PC-9 (cell line): ENCODE measurements at regions not wholly inside any gene's neighbourhood (a gene's known extent, or its start where the extent isn't known, plus 50 kb on each side); places are given as distances from the start of the nearest gene placed in this dataset.

Source experiments
- EZH2 ChIP-seq: fragments of 200-600 bp; sonication (generic); IDR thresholded peaks from 2 replicates; pipeline ENCODE4 v1.8.0; 2017; ENCODE audit warnings: antibody characterized with exemption, low read depth
- TF ChIP-seq, protein P1 (sequence below): fragments of 200-600 bp; sonication (generic); conservative IDR thresholded peaks from 2 replicates; pipeline ENCODE4 v1.6.1; 2017; ENCODE audit warnings: mixed run types, antibody characterized with exemption, mild to moderate bottlenecking, moderate library complexity

DNA sequence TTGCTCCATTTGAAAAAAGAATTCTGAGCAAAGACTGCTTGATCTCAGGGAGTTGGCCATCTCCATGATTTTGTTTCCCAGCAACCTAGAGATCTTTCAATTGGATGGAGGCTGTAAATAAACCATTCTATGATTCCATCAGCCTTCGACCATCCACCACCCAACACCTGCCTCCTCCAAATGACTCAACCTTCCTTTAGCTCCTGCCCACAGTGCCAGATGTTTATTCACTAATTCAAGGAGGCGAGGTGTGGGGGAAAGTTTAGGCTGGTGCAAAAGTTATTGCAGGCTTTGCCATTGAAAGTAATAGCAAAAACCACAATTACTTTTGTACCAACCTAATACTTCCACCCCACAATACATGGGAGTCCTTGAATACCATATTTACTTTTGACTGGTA, 327.5 kb downstream of the CAAP1 start:
- TF ChIP-seq, protein P1, sequence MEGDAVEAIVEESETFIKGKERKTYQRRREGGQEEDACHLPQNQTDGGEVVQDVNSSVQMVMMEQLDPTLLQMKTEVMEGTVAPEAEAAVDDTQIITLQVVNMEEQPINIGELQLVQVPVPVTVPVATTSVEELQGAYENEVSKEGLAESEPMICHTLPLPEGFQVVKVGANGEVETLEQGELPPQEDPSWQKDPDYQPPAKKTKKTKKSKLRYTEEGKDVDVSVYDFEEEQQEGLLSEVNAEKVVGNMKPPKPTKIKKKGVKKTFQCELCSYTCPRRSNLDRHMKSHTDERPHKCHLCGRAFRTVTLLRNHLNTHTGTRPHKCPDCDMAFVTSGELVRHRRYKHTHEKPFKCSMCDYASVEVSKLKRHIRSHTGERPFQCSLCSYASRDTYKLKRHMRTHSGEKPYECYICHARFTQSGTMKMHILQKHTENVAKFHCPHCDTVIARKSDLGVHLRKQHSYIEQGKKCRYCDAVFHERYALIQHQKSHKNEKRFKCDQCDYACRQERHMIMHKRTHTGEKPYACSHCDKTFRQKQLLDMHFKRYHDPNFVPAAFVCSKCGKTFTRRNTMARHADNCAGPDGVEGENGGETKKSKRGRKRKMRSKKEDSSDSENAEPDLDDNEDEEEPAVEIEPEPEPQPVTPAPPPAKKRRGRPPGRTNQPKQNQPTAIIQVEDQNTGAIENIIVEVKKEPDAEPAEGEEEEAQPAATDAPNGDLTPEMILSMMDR = no peak
- TF ChIP-seq EZH2 = no peak
